Gastrocnemius medialis (tissue), 4 donors: ENCODE measurements at regions not wholly inside any gene's neighbourhood (a gene's known extent, or its start where the extent isn't known, plus 50 kb on each side); places are given as distances from the start of the nearest gene placed in this dataset.
"Not testable (repeated sequence)": the region's sequence is repeated elsewhere in the genome, so short reads cannot be mapped to it uniquely, and the experiment has no call there.

Source experiments
- CTCF ChIP-seq, 5 experiments: fragments of 450-650 bp in 3 of 5; fragments of 200-600 bp in 2 of 5; sonication (generic) in 2 of 5; IDR thresholded peaks in 4 of 5; conservative IDR thresholded peaks in 1 of 5; 1 replicate in 4 of 5; 2 replicates in 1 of 5; pipeline ENCODE4 v1.5.1; 2016 to 2019; ENCODE audit warnings: antibody characterized with exemption in 5 of 5, mild to moderate bottlenecking in 3 of 5, moderate library complexity in 3 of 5
- POLR2A ChIP-seq, 2 donors: fragments of 450-650 bp; IDR thresholded peaks; one replicate each; pipeline ENCODE4 v1.6.1; 2017; ENCODE audit warnings: antibody characterized with exemption in 2 of 2, mild to moderate bottlenecking in 2 of 2, moderate library complexity in 2 of 2

GRCh38 chr4:110413807-110414560, 62.0 kb upstream of the ENPEP start:
- not testable (repeated sequence) for TF ChIP-seq POLR2A (IDR thresholded peaks at IDR 0.05); CTCF (IDR thresholded peaks at IDR 0.05 in 4 of 5, conservative IDR thresholded peaks at IDR 0.05 in 1 of 5)
